PFSK-1 (cell line): ENCODE measurements at regions not wholly inside any gene's neighbourhood (a gene's known extent, or its start where the extent isn't known, plus 50 kb on each side); places are given as distances from the start of the nearest gene placed in this dataset.

Experiments
- FOXP2 ChIP-seq: optimal IDR thresholded peaks from 2 replicates; pipeline ENCODE3; 2011; ENCODE audit warnings: borderline replicate concordance, control low read depth, inconsistent platforms; ENCODE audit not compliant: insufficient read depth; ENCODE audit errors: extremely low read length, extremely low read depth
- POLR2AphosphoS5 ChIP-seq: IDR thresholded peaks from 2 replicates; pipeline ENCODE4 v1.6.1; 2012; ENCODE audit warnings: low read depth, mild to moderate bottlenecking, control low read depth, low read length, moderate library complexity
- REST ChIP-seq, 2 experiments: IDR thresholded peaks; 2 replicates each; pipeline versions ENCODE4 v1.6.1 to v1.8.0; 2011 to 2012; ENCODE audit warnings: low read depth in 2 of 2, low read length in 2 of 2, control low read depth in 1 of 2, inconsistent platforms in 1 of 2, mild to moderate bottlenecking in 1 of 2, moderate library complexity in 1 of 2; ENCODE audit not compliant: insufficient read depth in 1 of 2
- SIN3A ChIP-seq: IDR thresholded peaks from 2 replicates; pipeline ENCODE4 v1.6.1; 2012; ENCODE audit warnings: mild to moderate bottlenecking, low read length, moderate library complexity, borderline replicate concordance; ENCODE audit not compliant: insufficient read depth
- TAF1 ChIP-seq: IDR thresholded peaks from 2 replicates; pipeline ENCODE4 v1.6.1; 2012; ENCODE audit warnings: low read length, control low read depth, borderline replicate concordance; ENCODE audit not compliant: insufficient read depth

GRCh38 chr3:10757021-10757820 is 58.8 kb upstream of the SLC6A11 start:
- TF ChIP-seq TAF1 (no peak), SIN3A (no peak), FOXP2 (no peak), POLR2AphosphoS5 (no peak), REST (IDR thresholded peaks at IDR 0.05; ENCODE audit: insufficient read depth in 1 of 2, low read depth in 2 of 2, low read length in 2 of 2) (no peak)

- TF ChIP-seq TAF1 (no peak), POLR2AphosphoS5 (no peak), FOXP2 (no peak), REST (IDR thresholded peaks at IDR 0.05; ENCODE audit: insufficient read depth in 1 of 2, low read depth in 2 of 2, low read length in 2 of 2) (no peak), SIN3A (no peak)
These were observed 58.3 kb upstream of the SLC6A11 start for GRCh38 chr3:10757821-10758130.

- TF ChIP-seq TAF1 (no peak), POLR2AphosphoS5 (no peak), FOXP2 (no peak), REST (IDR thresholded peaks at IDR 0.05; ENCODE audit: insufficient read depth in 1 of 2, low read depth in 2 of 2, low read length in 2 of 2) (no peak), SIN3A (no peak)
These were observed 57.6 kb upstream of the SLC6A11 start for GRCh38 chr3:10758304-10759037.

- TF ChIP-seq POLR2AphosphoS5 (no peak), TAF1 (no peak), FOXP2 (no peak), REST (IDR thresholded peaks at IDR 0.05; ENCODE audit: insufficient read depth in 1 of 2, low read depth in 2 of 2, low read length in 2 of 2) (no peak), SIN3A (no peak)
These were observed 56.5 kb upstream of the SLC6A11 start for GRCh38 chr3:10759495-10759894.
